GM23338 (cell line): ENCODE measurements at regions not wholly inside any gene's neighbourhood (a gene's known extent, or its start where the extent isn't known, plus 50 kb on each side); places are given as distances from the start of the nearest gene placed in this dataset.

Experiments used
- ATAC-seq: fragments of 200-7000 bp; cut with Tn5 transposase; 3 replicates; pipeline ENCODE4 v1.9.1; 2020
- DNase-seq: peaks from one replicate; pipeline ENCODE4 v3.0.0-alpha.2; 2015; ENCODE audit warnings: low spot score
- H2AFZ ChIP-seq: fragments of 200-600 bp; sonication (generic); 2 replicates; pipeline ENCODE4 v1.8.0; 2016; ENCODE audit warnings: antibody characterized with exemption, mild to moderate bottlenecking, moderate library complexity
- H3F3A ChIP-seq: fragments of 200-600 bp; sonication (generic); replicated peaks from 2 replicates; pipeline ENCODE4 v1.8.0; 2017; ENCODE audit warnings: antibody characterized with exemption, mixed run types, low read depth
- H3K27ac ChIP-seq: fragments of 200-600 bp; sonication (generic); 2 replicates; pipeline ENCODE4 v1.6.1; 2016; ENCODE audit warnings: low read depth
- H3K27me3 ChIP-seq: fragments of 200-600 bp; sonication (generic); 2 replicates; pipeline ENCODE4 v1.8.0; 2016; ENCODE audit warnings: mild to moderate bottlenecking, mixed run types, moderate library complexity; ENCODE audit not compliant: insufficient read depth
- H3K36me3 ChIP-seq: fragments of 200-600 bp; sonication (generic); 2 replicates; pipeline ENCODE4 v1.8.0; 2016; ENCODE audit warnings: mild to moderate bottlenecking; ENCODE audit not compliant: insufficient read depth
- H3K4me1 ChIP-seq: fragments of 200-600 bp; sonication (generic); 2 replicates; pipeline ENCODE4 v1.8.0; 2016; ENCODE audit warnings: mild to moderate bottlenecking, moderate library complexity; ENCODE audit not compliant: insufficient read depth
- H3K4me2 ChIP-seq: fragments of 200-600 bp; sonication (generic); 2 replicates; pipeline ENCODE4 v1.7.1; 2017; ENCODE audit warnings: mixed run types
- H3K4me3 ChIP-seq: fragments of 200-600 bp; sonication (generic); 2 replicates; pipeline ENCODE4 v1.6.1; 2016; ENCODE audit warnings: mixed run types
- H3K79me2 ChIP-seq: fragments of 200-600 bp; sonication (generic); replicated peaks from 2 replicates; pipeline ENCODE4 v1.8.0; 2017; ENCODE audit warnings: mild to moderate bottlenecking; ENCODE audit not compliant: insufficient read depth
- H3K9me2 ChIP-seq: fragments of 200-600 bp; sonication (generic); 2 replicates; pipeline ENCODE4 v1.8.0; 2017; ENCODE audit not compliant: insufficient read depth
- H4K20me1 ChIP-seq: fragments of 200-600 bp; sonication (generic); replicated peaks from 2 replicates; pipeline ENCODE4 v1.8.0; 2017; ENCODE audit warnings: mild to moderate bottlenecking; ENCODE audit not compliant: insufficient read depth
- H3K27ac Mint-ChIP-seq: 2 replicates; pipeline ENCODE4 v1.8.0; 2020; ENCODE audit warnings: inconsistent platforms, mild to moderate bottlenecking, moderate library complexity, mixed read lengths
- H3K27me3 Mint-ChIP-seq: 3 replicates; pipeline ENCODE4 v1.8.0; 2022; ENCODE audit warnings: low read depth, mild to moderate bottlenecking, moderate library complexity, mixed read lengths, inconsistent platforms; ENCODE audit not compliant: insufficient read depth, poor library complexity
- H3K36me3 Mint-ChIP-seq: 3 replicates; pipeline ENCODE4 v1.8.0; 2021; ENCODE audit warnings: low read depth, mild to moderate bottlenecking, inconsistent platforms, moderate library complexity, mixed read lengths
- H3K4me1 Mint-ChIP-seq: 3 replicates; pipeline ENCODE4 v1.8.0; 2020; ENCODE audit warnings: mild to moderate bottlenecking, inconsistent platforms, mixed read lengths
- H3K4me3 Mint-ChIP-seq: 3 replicates; pipeline ENCODE4 v1.8.0; 2021; ENCODE audit warnings: moderate library complexity, mild to moderate bottlenecking, inconsistent platforms, mixed read lengths
- H3K9me3 Mint-ChIP-seq: 3 replicates; pipeline ENCODE4 v1.8.0; 2020; ENCODE audit warnings: moderate library complexity, mild to moderate bottlenecking, inconsistent platforms, mixed read lengths
- CREB1 ChIP-seq: fragments of 250-450 bp; sonication (Bioruptor Pico); IDR thresholded peaks from 2 replicates; pipeline ENCODE4 v1.5.0; 2020; ENCODE audit warnings: low read depth, mild to moderate bottlenecking, moderate library complexity
- EZH2phosphoT487 ChIP-seq: fragments of 200-600 bp; sonication (generic); IDR thresholded peaks from one replicate; pipeline ENCODE4 v1.8.1; 2018; ENCODE audit warnings: antibody characterized with exemption; ENCODE audit not compliant: unreplicated experiment
- JUNB ChIP-seq: IDR thresholded peaks from one replicate; pipeline ENCODE4 v1.6.1; 2016; ENCODE audit warnings: antibody characterized with exemption; ENCODE audit not compliant: unreplicated experiment
- NANOG ChIP-seq: IDR thresholded peaks from 2 replicates; pipeline ENCODE4 v1.6.1; 2016; ENCODE audit warnings: antibody characterized with exemption, borderline replicate concordance
- POLR2AphosphoS5 ChIP-seq: IDR thresholded peaks from 2 replicates; pipeline ENCODE4 v1.6.1; 2016; ENCODE audit warnings: antibody characterized with exemption, low read depth
- REST ChIP-seq: IDR thresholded peaks from one replicate; pipeline ENCODE4 v1.6.1; 2018; ENCODE audit warnings: antibody characterized with exemption; ENCODE audit not compliant: unreplicated experiment
- STAT1 ChIP-seq: IDR thresholded peaks from one replicate; pipeline ENCODE4 v1.6.1; 2016; ENCODE audit warnings: antibody characterized with exemption; ENCODE audit not compliant: unreplicated experiment
- ZNF114 ChIP-seq: fragments of 250-450 bp; sonication (Bioruptor Pico); IDR thresholded peaks from 2 replicates; pipeline ENCODE4 v1.5.0; 2020; ENCODE audit warnings: mild to moderate bottlenecking, moderate library complexity
- ZNF331 ChIP-seq: fragments of 250-450 bp; sonication (Bioruptor Pico); IDR thresholded peaks from 2 replicates; pipeline ENCODE4 v1.5.0; 2020; ENCODE audit warnings: low read depth, mild to moderate bottlenecking, moderate library complexity
- TF ChIP-seq, protein P1 (sequence below): fragments of 250-450 bp; sonication (Bioruptor Pico); IDR thresholded peaks from 2 replicates; pipeline ENCODE4 v1.5.0; 2020; ENCODE audit warnings: mild to moderate bottlenecking, moderate library complexity
- TF ChIP-seq, protein P2 (sequence below), 2 experiments: fragments of 200-600 bp in 1 of 2; sonication (generic) in 1 of 2; conservative IDR thresholded peaks; 2 replicates each; pipeline versions ENCODE4 v1.5.1 to v1.6.1; 2016 to 2017; ENCODE audit warnings: antibody characterized with exemption in 2 of 2, low read depth in 2 of 2, mild to moderate bottlenecking in 2 of 2, moderate library complexity in 1 of 2

- no peak overlapping the region for H3K4me3 Mint-ChIP-seq
- H3K4me1 ChIP-seq, result no peaks in the 10 kb centered on the region
Observed at GRCh38 chr1:221118938-221119320, 239.7 kb downstream of the HLX start.

GRCh38 chr1:221122501-221122900, 243.3 kb downstream of the HLX start:
- Histone ChIP-seq H3K4me1 (no peaks in the 10 kb centered on the region), H3K9me2 (peaks cover 2% of the 10 kb centered on the region; the same call in 1 of the 2 replicates), H4K20me1 (no peaks in the 10 kb centered on the region), H3K4me3 (no peak overlapping the region), H3K27me3 (no peaks in the 10 kb centered on the region), H3K36me3 (no peaks in the 10 kb centered on the region), H3F3A (no peaks in the 10 kb centered on the region), H3K27ac (no peak overlapping the region), H3K4me2 (no peak overlapping the region), H2AFZ (no peak overlapping the region), H3K79me2 (no peaks in the 10 kb centered on the region)
- ATAC-seq (no peak), DNase-seq (no peak)
- H3K27me3 Mint-ChIP-seq, result no peaks in the 10 kb centered on the region
- H3K27ac Mint-ChIP-seq, result no peak overlapping the region
- H3K4me1 Mint-ChIP-seq, result no peaks in the 10 kb centered on the region
- H3K9me3 Mint-ChIP-seq, result peaks cover 2% of the 10 kb centered on the region; the same call in 2 of the 3 replicates
- H3K4me3 Mint-ChIP-seq, result no peak overlapping the region
- H3K36me3 Mint-ChIP-seq, result no peaks in the 10 kb centered on the region
- TF ChIP-seq CREB1 (no peak), REST (no peak), EZH2phosphoT487 (no peak), JUNB (no peak), POLR2AphosphoS5 (no peak), ZNF331 (no peak), STAT1 (no peak), ZNF114 (CRISPR knock-in tag) (no peak), NANOG (no peak)
- TF ChIP-seq, protein P1, sequence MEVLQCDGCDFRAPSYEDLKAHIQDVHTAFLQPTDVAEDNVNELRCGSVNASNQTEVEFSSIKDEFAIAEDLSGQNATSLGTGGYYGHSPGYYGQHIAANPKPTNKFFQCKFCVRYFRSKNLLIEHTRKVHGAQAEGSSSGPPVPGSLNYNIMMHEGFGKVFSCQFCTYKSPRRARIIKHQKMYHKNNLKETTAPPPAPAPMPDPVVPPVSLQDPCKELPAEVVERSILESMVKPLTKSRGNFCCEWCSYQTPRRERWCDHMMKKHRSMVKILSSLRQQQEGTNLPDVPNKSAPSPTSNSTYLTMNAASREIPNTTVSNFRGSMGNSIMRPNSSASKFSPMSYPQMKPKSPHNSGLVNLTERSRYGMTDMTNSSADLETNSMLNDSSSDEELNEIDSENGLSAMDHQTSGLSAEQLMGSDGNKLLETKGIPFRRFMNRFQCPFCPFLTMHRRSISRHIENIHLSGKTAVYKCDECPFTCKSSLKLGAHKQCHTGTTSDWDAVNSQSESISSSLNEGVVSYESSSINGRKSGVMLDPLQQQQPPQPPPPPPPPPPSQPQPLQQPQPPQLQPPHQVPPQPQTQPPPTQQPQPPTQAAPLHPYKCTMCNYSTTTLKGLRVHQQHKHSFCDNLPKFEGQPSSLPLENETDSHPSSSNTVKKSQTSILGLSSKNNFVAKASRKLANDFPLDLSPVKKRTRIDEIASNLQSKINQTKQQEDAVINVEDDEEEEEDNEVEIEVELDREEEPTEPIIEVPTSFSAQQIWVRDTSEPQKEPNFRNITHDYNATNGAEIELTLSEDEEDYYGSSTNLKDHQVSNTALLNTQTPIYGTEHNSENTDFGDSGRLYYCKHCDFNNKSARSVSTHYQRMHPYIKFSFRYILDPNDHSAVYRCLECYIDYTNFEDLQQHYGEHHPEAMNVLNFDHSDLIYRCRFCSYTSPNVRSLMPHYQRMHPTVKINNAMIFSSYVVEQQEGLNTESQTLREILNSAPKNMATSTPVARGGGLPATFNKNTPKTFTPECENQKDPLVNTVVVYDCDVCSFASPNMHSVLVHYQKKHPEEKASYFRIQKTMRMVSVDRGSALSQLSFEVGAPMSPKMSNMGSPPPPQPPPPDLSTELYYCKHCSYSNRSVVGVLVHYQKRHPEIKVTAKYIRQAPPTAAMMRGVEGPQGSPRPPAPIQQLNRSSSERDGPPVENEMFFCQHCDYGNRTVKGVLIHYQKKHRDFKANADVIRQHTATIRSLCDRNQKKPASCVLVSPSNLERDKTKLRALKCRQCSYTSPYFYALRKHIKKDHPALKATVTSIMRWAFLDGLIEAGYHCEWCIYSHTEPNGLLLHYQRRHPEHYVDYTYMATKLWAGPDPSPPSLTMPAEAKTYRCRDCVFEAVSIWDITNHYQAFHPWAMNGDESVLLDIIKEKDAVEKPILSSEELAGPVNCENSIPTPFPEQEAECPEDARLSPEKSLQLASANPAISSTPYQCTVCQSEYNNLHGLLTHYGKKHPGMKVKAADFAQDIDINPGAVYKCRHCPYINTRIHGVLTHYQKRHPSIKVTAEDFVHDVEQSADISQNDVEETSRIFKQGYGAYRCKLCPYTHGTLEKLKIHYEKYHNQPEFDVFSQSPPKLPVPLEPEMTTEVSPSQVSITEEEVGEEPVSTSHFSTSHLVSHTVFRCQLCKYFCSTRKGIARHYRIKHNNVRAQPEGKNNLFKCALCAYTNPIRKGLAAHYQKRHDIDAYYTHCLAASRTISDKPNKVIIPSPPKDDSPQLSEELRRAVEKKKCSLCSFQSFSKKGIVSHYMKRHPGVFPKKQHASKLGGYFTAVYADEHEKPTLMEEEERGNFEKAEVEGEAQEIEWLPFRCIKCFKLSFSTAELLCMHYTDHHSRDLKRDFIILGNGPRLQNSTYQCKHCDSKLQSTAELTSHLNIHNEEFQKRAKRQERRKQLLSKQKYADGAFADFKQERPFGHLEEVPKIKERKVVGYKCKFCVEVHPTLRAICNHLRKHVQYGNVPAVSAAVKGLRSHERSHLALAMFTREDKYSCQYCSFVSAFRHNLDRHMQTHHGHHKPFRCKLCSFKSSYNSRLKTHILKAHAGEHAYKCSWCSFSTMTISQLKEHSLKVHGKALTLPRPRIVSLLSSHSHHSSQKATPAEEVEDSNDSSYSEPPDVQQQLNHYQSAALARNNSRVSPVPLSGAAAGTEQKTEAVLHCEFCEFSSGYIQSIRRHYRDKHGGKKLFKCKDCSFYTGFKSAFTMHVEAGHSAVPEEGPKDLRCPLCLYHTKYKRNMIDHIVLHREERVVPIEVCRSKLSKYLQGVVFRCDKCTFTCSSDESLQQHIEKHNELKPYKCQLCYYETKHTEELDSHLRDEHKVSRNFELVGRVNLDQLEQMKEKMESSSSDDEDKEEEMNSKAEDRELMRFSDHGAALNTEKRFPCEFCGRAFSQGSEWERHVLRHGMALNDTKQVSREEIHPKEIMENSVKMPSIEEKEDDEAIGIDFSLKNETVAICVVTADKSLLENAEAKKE, result no peak
- TF ChIP-seq, protein P2, sequence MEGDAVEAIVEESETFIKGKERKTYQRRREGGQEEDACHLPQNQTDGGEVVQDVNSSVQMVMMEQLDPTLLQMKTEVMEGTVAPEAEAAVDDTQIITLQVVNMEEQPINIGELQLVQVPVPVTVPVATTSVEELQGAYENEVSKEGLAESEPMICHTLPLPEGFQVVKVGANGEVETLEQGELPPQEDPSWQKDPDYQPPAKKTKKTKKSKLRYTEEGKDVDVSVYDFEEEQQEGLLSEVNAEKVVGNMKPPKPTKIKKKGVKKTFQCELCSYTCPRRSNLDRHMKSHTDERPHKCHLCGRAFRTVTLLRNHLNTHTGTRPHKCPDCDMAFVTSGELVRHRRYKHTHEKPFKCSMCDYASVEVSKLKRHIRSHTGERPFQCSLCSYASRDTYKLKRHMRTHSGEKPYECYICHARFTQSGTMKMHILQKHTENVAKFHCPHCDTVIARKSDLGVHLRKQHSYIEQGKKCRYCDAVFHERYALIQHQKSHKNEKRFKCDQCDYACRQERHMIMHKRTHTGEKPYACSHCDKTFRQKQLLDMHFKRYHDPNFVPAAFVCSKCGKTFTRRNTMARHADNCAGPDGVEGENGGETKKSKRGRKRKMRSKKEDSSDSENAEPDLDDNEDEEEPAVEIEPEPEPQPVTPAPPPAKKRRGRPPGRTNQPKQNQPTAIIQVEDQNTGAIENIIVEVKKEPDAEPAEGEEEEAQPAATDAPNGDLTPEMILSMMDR (conservative IDR thresholded peaks at IDR 0.05; ENCODE audit: low read depth in 2 of 2), result no peak

More at GRCh38 chr1:221118938-221119320, 239.7 kb downstream of the HLX start:
- ATAC-seq, result no peak
- Histone ChIP-seq H2AFZ (no peak overlapping the region), H3K27ac (no peak overlapping the region), H3K79me2 (no peaks in the 10 kb centered on the region), H3K4me3 (no peak overlapping the region), H3K36me3 (no peaks in the 10 kb centered on the region), H3K4me2 (no peak overlapping the region), H3K27me3 (no peaks in the 10 kb centered on the region), H3K9me2 (peaks cover 2% of the 10 kb centered on the region; the same call in 1 of the 2 replicates), H4K20me1 (no peaks in the 10 kb centered on the region), H3F3A (no peaks in the 10 kb centered on the region)
- Mint-ChIP-seq H3K9me3 (peaks cover 2% of the 10 kb centered on the region; the same call in 2 of the 3 replicates), H3K27me3 (no peaks in the 10 kb centered on the region), H3K4me1 (no peaks in the 10 kb centered on the region; the same call in 2 of the 3 replicates), H3K27ac (no peak overlapping the region), H3K36me3 (no peaks in the 10 kb centered on the region)
- DNase-seq, result no peak
- TF ChIP-seq POLR2AphosphoS5, result no peak
- TF ChIP-seq ZNF331, result no peak
